Psoas muscle (tissue), 7 donors: ENCODE measurements at regions not wholly inside any gene's neighbourhood (a gene's known extent, or its start where the extent isn't known, plus 50 kb on each side); places are given as distances from the start of the nearest gene placed in this dataset.

Experiments
- ATAC-seq, 4 donors: fragments of 200-7000 bp; cut with Tn5 transposase; one replicate each; pipeline ENCODE4 v1.9.1; 2020; ENCODE audit warnings: moderate library complexity in 3 of 4, mild to moderate bottlenecking in 2 of 4
- DNase-seq, 2 donors: peaks; one replicate each; pipeline ENCODE4 v3.0.0-alpha.2; 2020
- H3K27ac ChIP-seq: fragments of 200-600 bp; one replicate; pipeline ENCODE4 v1.8.0; 2022
- H3K27me3 ChIP-seq, 3 donors: fragments of 200-600 bp in 1 of 3; one replicate each; pipeline versions ENCODE4 v1.6.1 to v1.8.0; 2013 to 2022; ENCODE audit warnings: low read length in 2 of 3, mild to moderate bottlenecking in 2 of 3, moderate library complexity in 1 of 3; ENCODE audit not compliant: insufficient read depth in 3 of 3
- H3K36me3 ChIP-seq, 2 donors: fragments of 200-600 bp in 1 of 2; one replicate each; pipeline versions ENCODE4 v1.6.1 to v1.8.0; 2013 to 2022; ENCODE audit warnings: low read depth in 1 of 2, mild to moderate bottlenecking in 1 of 2, moderate library complexity in 1 of 2; ENCODE audit not compliant: insufficient read depth in 1 of 2
- H3K4me1 ChIP-seq: fragments of 200-600 bp; one replicate; pipeline ENCODE4 v1.8.0; 2022
- H3K4me3 ChIP-seq: fragments of 200-600 bp; one replicate; pipeline ENCODE4 v1.8.0; 2022; ENCODE audit warnings: mild to moderate bottlenecking
- H3K9me3 ChIP-seq: fragments of 200-600 bp; one replicate; pipeline ENCODE4 v1.8.0; 2022
- CTCF ChIP-seq: fragments of 200-600 bp; IDR thresholded peaks from one replicate; pipeline ENCODE4 v1.8.0; 2022; ENCODE audit warnings: antibody characterized with exemption
- WGBS, 3 donors: extraction: QIAGEN DNeasy Blood & Tissue Kit; methylation state at CpG; one replicate each; pipeline versions ENCODE4 v1.1.6 to v1.1.7; 2013; 5-methylcytosine and 5-hydroxymethylcytosine counted together
- intact Hi-C, 2 donors: fragments of 100-400 bp; cut with DNase I; formaldehyde crosslinking; loops; one replicate each; pipeline versions ENCODE4 v1.11.0 to v1.14.2; 2022
- donor health status: healthy with polysubstance abuse.
- donor health status: DM: no; HTN: no; CAD: no; lungs with moderate emphysema.
- donor health status: Bipolar disorder and iron deficiency.
- donor health status: healthy.
- donor health status: DM: yes; HTN: yes; CAD: no.
- donor health status: DM: no; HTN: no; CAD: no.
- donor health status: DM: yes; HTN: yes; CAD: no.

GRCh38 chr1:70819231-70819630 is 228.4 kb downstream of the PTGER3 start:
- ATAC-seq (no peak), DNase-seq (no peak)
- Histone ChIP-seq H3K27ac (no peak overlapping the region), H3K4me3 (no peak overlapping the region), H3K4me1 (no peaks in the 10 kb centered on the region), H3K9me3 (no peaks in the 10 kb centered on the region), H3K27me3 (no peaks in the 10 kb centered on the region), H3K36me3 (no peaks in the 10 kb centered on the region)
- intact Hi-C loops = no loop called here
- no peak for TF ChIP-seq CTCF
- 81 to 91% (median 82%) methylated on average over 2 of the region's 2 CpGs for WGBS, 3 donors

- no peaks in the 10 kb centered on the region for H3K4me1 ChIP-seq
- H3K9me3 ChIP-seq = no peaks in the 10 kb centered on the region
- no peak overlapping the region for H3K4me3 ChIP-seq
- no peaks in the 10 kb centered on the region for H3K27me3 ChIP-seq
- no peak for TF ChIP-seq CTCF
- no peaks in the 10 kb centered on the region for H3K36me3 ChIP-seq
- DNase-seq (no peak), ATAC-seq (no peak)
- intact Hi-C loops = no loop called here
- H3K27ac ChIP-seq = no peak overlapping the region
These were observed 227.8 kb downstream of the PTGER3 start for GRCh38 chr1:70819785-70820184.

GRCh38 chr1:70820396-70820795 is 227.2 kb downstream of the PTGER3 start:
- no peak for TF ChIP-seq CTCF
- Histone ChIP-seq H3K27me3 (no peaks in the 10 kb centered on the region), H3K9me3 (no peaks in the 10 kb centered on the region), H3K4me3 (no peak overlapping the region), H3K36me3 (no peaks in the 10 kb centered on the region), H3K4me1 (no peaks in the 10 kb centered on the region), H3K27ac (no peak overlapping the region)
- DNase-seq = no peak
- ATAC-seq = no peak
- intact Hi-C loops = no loop called here

GRCh38 chr1:70820995-70821394 is 226.6 kb downstream of the PTGER3 start:
- no peak for TF ChIP-seq CTCF
- no peak overlapping the region for H3K27ac ChIP-seq
- DNase-seq = no peak
- no peak overlapping the region for H3K4me3 ChIP-seq
- WGBS, 3 donors = 41 to 58% (median 55%) methylated on average over 2 of the region's 2 CpGs
- no peaks in the 10 kb centered on the region for H3K4me1 ChIP-seq
- ATAC-seq = no peak
- intact Hi-C loops = no loop called here
- no peaks in the 10 kb centered on the region for H3K9me3 ChIP-seq
- H3K36me3 ChIP-seq = no peaks in the 10 kb centered on the region
- H3K27me3 ChIP-seq = no peaks in the 10 kb centered on the region

GRCh38 chr1:70826428-70826827 is 221.2 kb downstream of the PTGER3 start:
- Histone ChIP-seq H3K4me3 (no peak overlapping the region), H3K4me1 (no peaks in the 10 kb centered on the region), H3K27me3 (peaks cover 0 to 2% (median 0%) of the 10 kb centered on the region in 3 donors), H3K27ac (no peak overlapping the region), H3K36me3 (no peaks in the 10 kb centered on the region), H3K9me3 (no peaks in the 10 kb centered on the region)
- ATAC-seq (no peak), DNase-seq (no peak)
- intact Hi-C loops = no loop called here
- WGBS, 3 donors = 87% methylated on average over 3 of the region's 3 CpGs
- no peak for TF ChIP-seq CTCF
